ENCODE measurements at regions not wholly inside any gene's neighbourhood (a gene's known extent, or its start where the extent isn't known, plus 50 kb on each side); places are given as distances from the start of the nearest gene placed in this dataset.

DNA sequence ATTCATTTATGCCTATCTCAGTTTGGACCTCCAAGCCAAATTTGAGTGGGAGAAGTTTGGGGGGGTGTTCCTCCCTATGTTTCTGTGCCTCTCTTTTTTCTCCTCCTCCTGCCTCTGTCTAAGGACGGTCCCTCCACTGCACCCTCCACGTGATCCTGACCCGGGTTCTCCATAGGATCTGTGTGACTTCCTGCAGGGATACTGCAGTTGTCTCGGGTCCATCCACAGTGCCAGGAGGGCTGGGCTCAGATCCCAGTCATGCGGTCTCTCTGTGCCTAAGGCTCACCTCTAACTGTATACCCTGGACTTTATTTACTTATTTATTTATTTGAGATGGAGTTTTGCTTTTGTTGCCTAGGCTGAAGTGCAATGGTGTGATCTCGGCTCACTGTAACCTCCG is 1354.5 kb downstream of the BRD1 start:
- Histone ChIP-seq H3K27me3 (ENCODE audit: control insufficient read depth, insufficient read depth, low read length) (no peaks in the 10 kb centered on the region), H3K9me3 (ENCODE audit: control insufficient read depth, insufficient read depth, low read length) (no peaks in the 10 kb centered on the region), H3K27ac (ENCODE audit: low read length) (no peak overlapping the region), H3K4me3 (ENCODE audit: low read length) (no peak overlapping the region), H3K36me3 (ENCODE audit: control insufficient read depth, insufficient read depth, low read length) (no peaks in the 10 kb centered on the region), H3K4me1 (ENCODE audit: control insufficient read depth, insufficient read depth, low read length) (no peaks in the 10 kb centered on the region)
- Mint-ChIP-seq H3K4me3 (no peak overlapping the region), H3K9me3 (no peaks in the 10 kb centered on the region), H3K27me3 (ENCODE audit: low read depth in 2 of 2) (peaks cover 13 to 22% of the 10 kb centered on the region in 2 donors), H3K36me3 (no peaks in the 10 kb centered on the region), H3K4me1 (no peaks in the 10 kb centered on the region), H3K27ac (no peak overlapping the region)
- DNase-seq = no peak
- 84% methylated on average over 6 of the region's 7 CpGs for WGBS (ENCODE audit: insufficient coverage)
- TF ChIP-seq, protein P1, sequence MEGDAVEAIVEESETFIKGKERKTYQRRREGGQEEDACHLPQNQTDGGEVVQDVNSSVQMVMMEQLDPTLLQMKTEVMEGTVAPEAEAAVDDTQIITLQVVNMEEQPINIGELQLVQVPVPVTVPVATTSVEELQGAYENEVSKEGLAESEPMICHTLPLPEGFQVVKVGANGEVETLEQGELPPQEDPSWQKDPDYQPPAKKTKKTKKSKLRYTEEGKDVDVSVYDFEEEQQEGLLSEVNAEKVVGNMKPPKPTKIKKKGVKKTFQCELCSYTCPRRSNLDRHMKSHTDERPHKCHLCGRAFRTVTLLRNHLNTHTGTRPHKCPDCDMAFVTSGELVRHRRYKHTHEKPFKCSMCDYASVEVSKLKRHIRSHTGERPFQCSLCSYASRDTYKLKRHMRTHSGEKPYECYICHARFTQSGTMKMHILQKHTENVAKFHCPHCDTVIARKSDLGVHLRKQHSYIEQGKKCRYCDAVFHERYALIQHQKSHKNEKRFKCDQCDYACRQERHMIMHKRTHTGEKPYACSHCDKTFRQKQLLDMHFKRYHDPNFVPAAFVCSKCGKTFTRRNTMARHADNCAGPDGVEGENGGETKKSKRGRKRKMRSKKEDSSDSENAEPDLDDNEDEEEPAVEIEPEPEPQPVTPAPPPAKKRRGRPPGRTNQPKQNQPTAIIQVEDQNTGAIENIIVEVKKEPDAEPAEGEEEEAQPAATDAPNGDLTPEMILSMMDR (IDR thresholded peaks at IDR 0.05) = no peak
- intact Hi-C loops (cut with micrococcal nuclease) = no loop called here
- no peak for ATAC-seq

DNA sequence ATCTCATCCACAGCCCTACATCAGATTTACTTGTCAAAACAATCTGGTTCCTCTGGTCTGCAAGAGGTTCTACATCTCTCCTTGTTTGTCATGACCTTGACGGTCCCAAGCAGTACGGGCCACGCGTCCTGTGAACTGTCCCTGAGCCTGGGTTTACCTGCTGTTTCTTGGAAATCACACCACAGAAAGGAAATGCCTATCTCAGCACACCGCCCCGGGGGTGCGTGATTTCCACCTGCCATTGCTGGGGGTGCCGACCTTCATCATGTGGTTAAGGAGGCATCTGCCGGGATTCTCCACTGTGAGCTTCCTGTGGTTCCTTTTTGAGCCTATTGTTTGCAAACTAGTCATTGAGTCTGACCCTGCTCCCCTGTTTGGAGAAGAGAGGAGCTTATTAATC is 1363.4 kb downstream of the BRD1 start:
- H3K27ac ChIP-seq (ENCODE audit: low read length) = no peak overlapping the region
- no peaks in the 10 kb centered on the region for H3K27me3 ChIP-seq (ENCODE audit: control insufficient read depth, insufficient read depth, low read length)
- WGBS (ENCODE audit: insufficient coverage) = 60% methylated on average over 9 of the region's 9 CpGs
- H3K9me3 ChIP-seq (ENCODE audit: control insufficient read depth, insufficient read depth, low read length) = no peaks in the 10 kb centered on the region
- H3K9me3 Mint-ChIP-seq = no peaks in the 10 kb centered on the region
- H3K4me1 Mint-ChIP-seq = no peaks in the 10 kb centered on the region
- intact Hi-C loops (cut with micrococcal nuclease) = no loop called here
- no peaks in the 10 kb centered on the region for H3K4me1 ChIP-seq (ENCODE audit: control insufficient read depth, insufficient read depth, low read length)
- peaks cover 6 to 15% of the 10 kb centered on the region in 2 donors for H3K27me3 Mint-ChIP-seq (ENCODE audit: low read depth in 2 of 2)
- H3K4me3 Mint-ChIP-seq = no peak overlapping the region
- no peaks in the 10 kb centered on the region for H3K36me3 ChIP-seq (ENCODE audit: control insufficient read depth, insufficient read depth, low read length)
- DNase-seq (no peak), ATAC-seq (no peak)
- no peaks in the 10 kb centered on the region for H3K36me3 Mint-ChIP-seq
- no peak overlapping the region for H3K27ac Mint-ChIP-seq
- no peak overlapping the region for H3K4me3 ChIP-seq (ENCODE audit: low read length)
- TF ChIP-seq, protein P1 (IDR thresholded peaks at IDR 0.05) = no peak

DNA sequence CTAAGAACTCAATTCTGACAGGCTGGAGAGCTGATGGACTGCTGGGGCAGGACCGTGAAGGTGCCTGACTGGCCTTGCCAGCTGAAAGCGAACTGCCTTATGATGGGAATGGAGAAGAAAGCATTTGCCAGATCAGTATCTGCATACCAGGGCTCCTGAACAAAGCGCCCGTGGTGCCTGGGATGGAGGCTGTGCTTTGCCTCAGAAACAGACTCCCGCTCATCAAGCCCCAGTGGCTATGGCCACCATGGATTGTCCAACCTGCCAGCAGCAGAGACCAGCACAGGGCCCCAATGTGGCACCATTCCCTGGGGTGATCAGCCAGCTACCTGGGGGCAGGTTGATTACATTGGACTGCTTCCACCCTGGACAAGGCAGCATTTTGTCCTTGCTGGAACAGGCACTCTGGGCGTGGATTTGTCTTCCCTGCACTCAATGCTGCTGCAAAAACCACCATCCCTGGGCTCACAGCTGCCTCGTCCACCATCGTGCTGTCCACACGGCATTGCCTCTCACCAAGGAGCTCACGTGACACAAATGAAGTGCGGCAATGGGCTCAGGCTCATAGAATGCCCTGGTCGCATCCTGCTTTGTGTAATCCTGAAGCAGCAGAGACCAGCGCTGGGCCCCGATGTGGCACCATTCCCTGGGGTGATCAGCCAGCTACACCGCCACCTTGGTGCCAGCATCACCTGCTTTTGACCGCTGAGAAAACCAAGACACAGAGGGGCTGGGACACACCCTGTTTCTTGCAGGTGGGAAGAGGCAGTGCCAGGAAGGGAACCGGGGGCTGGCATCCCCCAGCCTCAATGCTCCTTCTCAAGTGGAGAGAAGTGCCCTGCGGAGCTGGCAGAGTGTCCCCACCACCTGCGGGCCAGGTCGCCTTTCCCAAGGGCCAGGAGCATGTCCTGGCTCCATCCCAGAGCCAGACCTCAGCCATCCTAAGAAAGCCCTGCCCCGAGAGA is 1367.5 kb downstream of the BRD1 start:
- no peaks in the 10 kb centered on the region for H3K4me1 ChIP-seq (ENCODE audit: control insufficient read depth, insufficient read depth, low read length)
- DNase-seq = no peak
- WGBS (ENCODE audit: insufficient coverage) = 84% methylated on average over 21 of the region's 21 CpGs
- intact Hi-C loops (cut with micrococcal nuclease) = no loop called here
- Mint-ChIP-seq H3K4me1 (no peaks in the 10 kb centered on the region), H3K36me3 (no peaks in the 10 kb centered on the region), H3K27ac (no peak overlapping the region), H3K27me3 (ENCODE audit: low read depth in 2 of 2) (peaks cover 0 to 9% of the 10 kb centered on the region in 2 donors), H3K9me3 (no peaks in the 10 kb centered on the region), H3K4me3 (no peak overlapping the region)
- H3K27me3 ChIP-seq (ENCODE audit: control insufficient read depth, insufficient read depth, low read length) = no peaks in the 10 kb centered on the region
- no peak overlapping the region for H3K27ac ChIP-seq (ENCODE audit: low read length)
- no peak overlapping the region for H3K4me3 ChIP-seq (ENCODE audit: low read length)
- ATAC-seq = no peak
- no peaks in the 10 kb centered on the region for H3K36me3 ChIP-seq (ENCODE audit: control insufficient read depth, insufficient read depth, low read length)
- TF ChIP-seq, protein P1 (IDR thresholded peaks at IDR 0.05) = no peak
- H3K9me3 ChIP-seq (ENCODE audit: control insufficient read depth, insufficient read depth, low read length) = no peaks in the 10 kb centered on the region
